ENCODE measurements at regions not wholly inside any gene's neighbourhood (a gene's known extent, or its start where the extent isn't known, plus 50 kb on each side); places are given as distances from the start of the nearest gene placed in this dataset.

DNA sequence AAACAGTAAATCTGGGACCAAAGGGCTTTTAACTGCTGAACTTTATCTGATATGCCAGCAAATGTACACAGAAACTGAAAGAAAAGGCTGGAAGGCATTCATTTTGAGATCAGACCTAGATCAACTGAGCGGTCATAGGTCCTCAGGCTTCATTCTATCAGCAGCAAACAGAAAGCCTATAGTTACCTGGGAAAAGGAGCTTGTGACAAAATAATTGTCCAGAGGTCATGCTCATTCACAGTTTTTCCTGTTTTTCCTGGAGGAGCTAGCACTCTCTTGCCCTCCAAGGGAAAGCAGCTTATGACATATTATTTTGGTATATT, 320.2 kb downstream of the AHR start:
- no peak for TF ChIP-seq CTCF (IDR thresholded peaks at IDR 0.05)
- no peak for TF ChIP-seq POLR2A (IDR thresholded peaks at IDR 0.05)
